ENCODE measurements at regions not wholly inside any gene's neighbourhood (a gene's known extent, or its start where the extent isn't known, plus 50 kb on each side); places are given as distances from the start of the nearest gene placed in this dataset.
"Not testable (repeated sequence)": the region's sequence is repeated elsewhere in the genome, so short reads cannot be mapped to it uniquely, and the experiment has no call there.

GRCh38 chr1:113307771-113308445 lies 82.4 kb upstream of the MAGI3 start:
- Histone ChIP-seq H3K27me3 (no peaks in the 10 kb centered on the region), H3K27ac (peak overlapping the region; percentile 30), H3K36me3 (no peaks in the 10 kb centered on the region), H3K4me1 (peaks cover 3% of the 10 kb centered on the region), H3K9me3 (no peaks in the 10 kb centered on the region), H3K4me3 (no peak overlapping the region)
- DNase-seq (no peak), ATAC-seq (peak; percentile 80)
- TF ChIP-seq CTCF (IDR thresholded peaks at IDR 0.05), result no peak
- intact Hi-C loops (cut with DNase I), result no loop called here

GRCh38 chr1:113312651-113313050 lies 77.7 kb upstream of the MAGI3 start:
- intact Hi-C loops (cut with DNase I); H3K4me1 ChIP-seq; H3K27ac ChIP-seq; DNase-seq; ATAC-seq; H3K36me3 ChIP-seq; H3K4me3 ChIP-seq; H3K27me3 ChIP-seq; H3K9me3 ChIP-seq: not testable (repeated sequence)

DNA sequence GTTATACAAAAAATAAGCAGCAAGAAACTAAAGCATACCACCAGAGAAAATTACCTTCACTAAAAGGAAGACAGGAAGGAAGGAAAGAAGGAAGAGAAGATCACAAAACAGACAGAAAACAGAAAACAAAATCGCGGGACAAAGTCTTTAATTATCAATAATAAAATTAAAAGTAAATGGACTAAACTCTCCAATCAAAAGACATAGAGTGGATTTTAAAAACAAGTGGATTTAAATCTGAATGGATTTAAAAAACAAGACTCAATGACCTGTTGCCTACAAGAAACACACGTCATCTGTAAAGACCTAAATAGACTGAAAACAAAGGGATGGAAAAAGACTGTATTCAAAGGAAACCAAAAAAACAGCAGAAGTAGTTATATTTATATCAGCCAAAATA lies 75.7 kb upstream of the MAGI3 start:
- Histone ChIP-seq H3K27ac (no peak overlapping the region), H3K36me3 (no peaks in the 10 kb centered on the region), H3K9me3 (no peaks in the 10 kb centered on the region), H3K4me3 (no peak overlapping the region), H3K27me3 (no peaks in the 10 kb centered on the region), H3K4me1 (no peaks in the 10 kb centered on the region)
- ATAC-seq (no peak), DNase-seq (no peak)
- no peak for TF ChIP-seq CTCF (IDR thresholded peaks at IDR 0.05)
- intact Hi-C loops (cut with DNase I), result no loop called here

DNA sequence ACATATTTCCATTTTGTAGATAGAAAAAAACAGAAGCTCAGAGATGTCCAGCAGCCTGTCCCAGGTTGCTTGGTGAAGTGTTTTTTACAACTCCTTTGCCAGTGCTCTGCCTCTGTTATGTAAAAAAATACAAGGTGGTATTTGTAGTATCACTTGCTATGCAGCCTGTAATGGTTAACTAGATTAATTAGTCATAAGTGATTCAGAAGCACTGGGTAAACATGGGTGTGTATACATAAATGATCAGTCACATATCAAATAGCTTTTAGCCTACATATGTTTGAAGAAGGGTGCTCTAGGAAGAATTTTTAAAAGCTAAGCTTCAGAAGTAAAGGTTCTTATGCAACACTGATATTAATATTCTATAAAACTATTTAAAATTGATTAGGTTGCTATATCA lies 70.0 kb upstream of the MAGI3 start:
- DNase-seq, result no peak
- H3K27ac ChIP-seq, result peak overlapping the region; percentile 66
- ATAC-seq, result peak; percentile 73

DNA sequence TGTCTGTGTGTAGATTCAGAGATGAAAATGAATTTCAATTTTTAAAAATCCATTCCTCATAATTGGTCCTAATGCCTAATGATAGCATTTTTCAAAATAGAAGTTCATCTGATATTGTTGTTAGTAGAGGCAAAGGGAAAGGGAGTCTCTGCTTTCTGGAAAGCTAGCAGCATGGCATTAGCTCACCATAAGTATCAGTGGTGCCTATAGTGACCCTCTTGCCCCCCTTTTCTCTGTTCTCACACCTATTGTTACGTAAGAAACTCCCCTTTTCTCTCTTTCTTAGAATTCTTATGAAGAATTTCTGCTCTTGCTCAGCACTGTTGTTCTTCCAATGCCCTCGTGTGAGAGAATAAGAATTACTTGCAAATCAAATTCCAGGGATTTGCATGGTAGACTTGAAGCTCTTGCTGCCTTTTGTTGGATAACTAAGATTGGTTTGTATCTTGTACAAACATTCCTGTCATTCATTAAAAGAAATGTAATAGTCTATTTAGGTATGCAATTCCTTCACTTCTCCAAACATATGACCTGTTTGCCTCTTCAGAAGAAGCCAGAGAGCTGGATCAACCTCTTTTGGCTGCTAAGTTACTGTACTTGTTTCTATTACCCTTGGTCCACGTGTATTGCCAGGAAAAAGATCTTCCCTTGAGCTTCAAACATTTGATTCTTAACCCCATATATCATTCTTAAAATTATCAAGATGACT lies 69.2 kb upstream of the MAGI3 start:
- TF ChIP-seq CTCF (IDR thresholded peaks at IDR 0.05), result no peak
- Histone ChIP-seq H3K36me3 (no peaks in the 10 kb centered on the region), H3K9me3 (no peaks in the 10 kb centered on the region), H3K27me3 (no peaks in the 10 kb centered on the region), H3K27ac (peak overlapping the region; percentile 66), H3K4me1 (no peaks in the 10 kb centered on the region), H3K4me3 (no peak overlapping the region)
- no peak for DNase-seq
- intact Hi-C loops (cut with DNase I), result no loop called here
- ATAC-seq, result peak; percentile 86

More for the DNA sequence above, 70.0 kb upstream of the MAGI3 start:
- no peak for TF ChIP-seq CTCF (IDR thresholded peaks at IDR 0.05)
- Histone ChIP-seq H3K27me3 (no peaks in the 10 kb centered on the region), H3K4me3 (no peak overlapping the region), H3K4me1 (no peaks in the 10 kb centered on the region), H3K9me3 (no peaks in the 10 kb centered on the region), H3K36me3 (no peaks in the 10 kb centered on the region)
- intact Hi-C loops (cut with DNase I), result no loop called here

DNA sequence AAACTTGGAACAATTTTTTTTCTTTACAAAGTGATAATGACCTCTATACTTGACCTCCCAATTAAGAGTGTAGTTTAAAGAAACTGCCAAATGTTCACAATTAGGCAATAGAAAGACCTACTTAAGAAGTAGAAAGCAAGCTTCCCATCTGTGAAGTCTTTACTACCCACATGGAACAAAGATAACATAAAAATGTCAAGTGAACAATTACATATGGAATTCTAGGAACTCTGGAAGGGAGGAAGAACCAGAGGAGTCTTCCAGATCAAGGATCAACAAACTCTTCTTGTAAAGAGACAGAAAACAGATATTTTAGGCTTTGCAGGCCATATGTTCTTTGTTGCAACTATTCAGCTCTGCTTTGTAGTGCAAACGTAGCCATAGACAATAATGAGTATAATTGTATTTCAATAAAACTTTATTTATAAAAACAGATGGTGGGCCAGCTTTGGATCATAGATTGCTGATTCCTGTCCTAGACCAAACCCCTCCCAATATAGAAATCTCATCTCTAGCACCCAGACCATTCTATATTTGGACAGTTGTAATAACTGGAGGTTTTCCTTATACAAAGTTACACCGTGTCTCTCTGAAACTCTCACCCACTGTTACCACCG lies 68.4 kb upstream of the MAGI3 start:
- ATAC-seq (no peak), DNase-seq (no peak)
- TF ChIP-seq CTCF (IDR thresholded peaks at IDR 0.05), result no peak
- Histone ChIP-seq H3K27ac (peak overlapping the region; percentile 51), H3K4me1 (no peaks in the 10 kb centered on the region), H3K27me3 (no peaks in the 10 kb centered on the region), H3K4me3 (no peak overlapping the region), H3K36me3 (no peaks in the 10 kb centered on the region), H3K9me3 (no peaks in the 10 kb centered on the region)
- intact Hi-C loops (cut with DNase I), result no loop called here

All from upper lobe of right lung (tissue), 1 donor.